ENCODE measurements at regions not wholly inside any gene's neighbourhood (a gene's known extent, or its start where the extent isn't known, plus 50 kb on each side); places are given as distances from the start of the nearest gene placed in this dataset.
"Not testable (repeated sequence)": the region's sequence is repeated elsewhere in the genome, so short reads cannot be mapped to it uniquely, and the experiment has no call there.

GRCh38 chr6:118377711-118378414, 170.2 kb upstream of the PLN start:
- H3K4me3 ChIP-seq (ENCODE audit: low read depth in 1 of 2, low read length in 2 of 2) = no peak overlapping the region
- H2AFZ ChIP-seq (ENCODE audit: low read depth, low read length) = no peak overlapping the region
- no peaks in the 10 kb centered on the region for H3K4me1 ChIP-seq (ENCODE audit: insufficient read depth, low read length)
- peak; percentile 72 for ATAC-seq (ENCODE audit: insufficient read depth, low read depth)
- H3K4me2 ChIP-seq (ENCODE audit: insufficient read depth, low read length) = no peak overlapping the region
- no peak overlapping the region for H3K9ac ChIP-seq (ENCODE audit: low read depth, low read length)
- no peaks in the 10 kb centered on the region for H3K27me3 ChIP-seq (ENCODE audit: insufficient read depth, low read length, poor library complexity)
- H3K27ac ChIP-seq (ENCODE audit: low read length) = no peak overlapping the region
- H3K9me3 ChIP-seq (ENCODE audit: insufficient read depth, low read length, severe bottlenecking) = no peaks in the 10 kb centered on the region
- no peaks in the 10 kb centered on the region for H4K20me1 ChIP-seq (ENCODE audit: insufficient read depth, low read length)
- no peaks in the 10 kb centered on the region for H3K36me3 ChIP-seq (ENCODE audit: insufficient read depth, low read length)
- DNase-seq = peak; percentile 22
- TF ChIP-seq EZH2 (IDR thresholded peaks at IDR 0.05; ENCODE audit: borderline replicate concordance, low read depth, low read length, severe bottlenecking) (no peak), CTCF (IDR thresholded peaks at IDR 0.05; ENCODE audit: borderline replicate concordance, extremely low read depth, low read length, poor library complexity, severe bottlenecking) (no peak)
- no peaks in the 10 kb centered on the region for H3K79me2 ChIP-seq (ENCODE audit: insufficient read depth, low read length)

- H2AFZ ChIP-seq (ENCODE audit: low read depth, low read length); H3K9ac ChIP-seq (ENCODE audit: low read depth, low read length); H3K36me3 ChIP-seq (ENCODE audit: insufficient read depth, low read length); H4K20me1 ChIP-seq (ENCODE audit: insufficient read depth, low read length); H3K79me2 ChIP-seq (ENCODE audit: insufficient read depth, low read length); H3K4me3 ChIP-seq (ENCODE audit: low read depth in 1 of 2, low read length in 2 of 2); H3K4me1 ChIP-seq (ENCODE audit: insufficient read depth, low read length); DNase-seq; H3K27ac ChIP-seq (ENCODE audit: low read length); H3K9me3 ChIP-seq (ENCODE audit: insufficient read depth, low read length, severe bottlenecking); ATAC-seq (ENCODE audit: insufficient read depth, low read depth); H3K4me2 ChIP-seq (ENCODE audit: insufficient read depth, low read length); H3K27me3 ChIP-seq (ENCODE audit: insufficient read depth, low read length, poor library complexity): not testable (repeated sequence)
Measured at GRCh38 chr6:118380620-118381019, 167.5 kb upstream of the PLN start.

- H3K9ac ChIP-seq (ENCODE audit: low read depth, low read length) = no peak overlapping the region
Measured at GRCh38 chr6:118382126-118382525, 166.0 kb upstream of the PLN start.

GRCh38 chr6:118383924-118384323, 164.2 kb upstream of the PLN start:
- H2AFZ ChIP-seq (ENCODE audit: low read depth, low read length) = no peak overlapping the region
- H3K9ac ChIP-seq (ENCODE audit: low read depth, low read length) = no peak overlapping the region
- no peaks in the 10 kb centered on the region for H3K27me3 ChIP-seq (ENCODE audit: insufficient read depth, low read length, poor library complexity)
- H3K9me3 ChIP-seq (ENCODE audit: insufficient read depth, low read length, severe bottlenecking) = no peaks in the 10 kb centered on the region
- TF ChIP-seq CTCF (IDR thresholded peaks at IDR 0.05; ENCODE audit: borderline replicate concordance, extremely low read depth, low read length, poor library complexity, severe bottlenecking) (no peak), EZH2 (IDR thresholded peaks at IDR 0.05; ENCODE audit: borderline replicate concordance, low read depth, low read length, severe bottlenecking) (no peak)
- no peak overlapping the region for H3K4me2 ChIP-seq (ENCODE audit: insufficient read depth, low read length)
- H3K36me3 ChIP-seq (ENCODE audit: insufficient read depth, low read length) = no peaks in the 10 kb centered on the region
- no peak overlapping the region for H3K4me3 ChIP-seq (ENCODE audit: low read depth in 1 of 2, low read length in 2 of 2)
- H3K79me2 ChIP-seq (ENCODE audit: insufficient read depth, low read length) = no peaks in the 10 kb centered on the region
- no peak overlapping the region for H3K27ac ChIP-seq (ENCODE audit: low read length)
- H3K4me1 ChIP-seq (ENCODE audit: insufficient read depth, low read length) = no peaks in the 10 kb centered on the region
- ATAC-seq (ENCODE audit: insufficient read depth, low read depth) (no peak), DNase-seq (no peak)
- H4K20me1 ChIP-seq (ENCODE audit: insufficient read depth, low read length) = no peaks in the 10 kb centered on the region

More at GRCh38 chr6:118382126-118382525, 166.0 kb upstream of the PLN start:
- no peaks in the 10 kb centered on the region for H3K79me2 ChIP-seq (ENCODE audit: insufficient read depth, low read length)
- no peak for ATAC-seq (ENCODE audit: insufficient read depth, low read depth)
- DNase-seq = no peak
- H3K4me3 ChIP-seq (ENCODE audit: low read depth in 1 of 2, low read length in 2 of 2) = no peak overlapping the region
- TF ChIP-seq CTCF (IDR thresholded peaks at IDR 0.05; ENCODE audit: borderline replicate concordance, extremely low read depth, low read length, poor library complexity, severe bottlenecking) (no peak), EZH2 (IDR thresholded peaks at IDR 0.05; ENCODE audit: borderline replicate concordance, low read depth, low read length, severe bottlenecking) (no peak)
- no peak overlapping the region for H3K27ac ChIP-seq (ENCODE audit: low read length)
- no peaks in the 10 kb centered on the region for H3K9me3 ChIP-seq (ENCODE audit: insufficient read depth, low read length, severe bottlenecking)
- no peak overlapping the region for H2AFZ ChIP-seq (ENCODE audit: low read depth, low read length)
- no peaks in the 10 kb centered on the region for H3K36me3 ChIP-seq (ENCODE audit: insufficient read depth, low read length)
- H4K20me1 ChIP-seq (ENCODE audit: insufficient read depth, low read length) = no peaks in the 10 kb centered on the region
- H3K4me1 ChIP-seq (ENCODE audit: insufficient read depth, low read length) = no peaks in the 10 kb centered on the region
- H3K4me2 ChIP-seq (ENCODE audit: insufficient read depth, low read length) = no peak overlapping the region
- no peaks in the 10 kb centered on the region for H3K27me3 ChIP-seq (ENCODE audit: insufficient read depth, low read length, poor library complexity)
